ENCODE measurements at regions not wholly inside any gene's neighbourhood (a gene's known extent, or its start where the extent isn't known, plus 50 kb on each side); places are given as distances from the start of the nearest gene placed in this dataset.
A peak's percentile ranks its signal among the peaks of the same experiment; 100 is the strongest.

- DNase-seq (ENCODE audit: extremely low spot score in 2 of 2) = no peak
- peak overlapping the region; percentile 60 for H3K27ac ChIP-seq
- peaks cover 64% of the 10 kb centered on the region for H3K4me1 ChIP-seq
Measured at GRCh38 chr3:30354513-30354912, 251.9 kb upstream of the TGFBR2 start.

DNA sequence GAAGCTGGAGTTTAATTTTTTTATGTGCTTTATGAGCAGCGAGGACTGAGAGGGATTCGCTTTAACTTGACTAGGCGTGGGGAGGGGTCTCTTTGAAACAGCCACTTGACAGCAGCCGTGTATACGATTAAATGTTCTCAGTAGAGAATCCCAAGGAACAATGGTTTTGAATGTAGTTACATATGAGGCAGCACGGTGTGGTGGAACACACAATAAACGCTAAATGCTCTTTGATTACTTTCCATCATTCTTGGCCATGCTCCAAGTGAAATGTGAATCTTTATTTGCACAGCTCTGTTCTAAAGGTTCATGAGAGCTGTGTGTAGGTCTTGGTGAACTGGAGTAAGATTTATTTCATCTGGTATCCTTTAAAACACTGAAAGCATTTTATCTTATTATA is 251.4 kb upstream of the TGFBR2 start:
- H3K9me3 ChIP-seq = no peaks in the 10 kb centered on the region
- H3K27ac ChIP-seq = peak overlapping the region; percentile 60
- no peaks in the 10 kb centered on the region for H3K36me3 ChIP-seq
- H3K27me3 ChIP-seq = no peaks in the 10 kb centered on the region
- intact Hi-C loops (cut with DNase I) = no loop called here
- DNase-seq (ENCODE audit: extremely low spot score in 2 of 2) = no peak
- peaks cover 60% of the 10 kb centered on the region for H3K4me1 ChIP-seq
- no peak overlapping the region for H3K4me3 ChIP-seq
- TF ChIP-seq POLR2A (IDR thresholded peaks at IDR 0.05) (no peak), POLR2AphosphoS5 (IDR thresholded peaks at IDR 0.05; ENCODE audit: insufficient read depth in 1 of 2, low read depth in 1 of 2) (no peak), CTCF (IDR thresholded peaks at IDR 0.05) (no peak)

More at GRCh38 chr3:30354513-30354912, 251.9 kb upstream of the TGFBR2 start:
- Histone ChIP-seq H3K36me3 (no peaks in the 10 kb centered on the region), H3K27me3 (no peaks in the 10 kb centered on the region), H3K9me3 (no peaks in the 10 kb centered on the region), H3K4me3 (no peak overlapping the region)
- intact Hi-C loops (cut with DNase I) = no loop called here
- no peak for TF ChIP-seq POLR2AphosphoS5 (IDR thresholded peaks at IDR 0.05; ENCODE audit: insufficient read depth in 1 of 2, low read depth in 1 of 2)
- no peak for TF ChIP-seq CTCF (IDR thresholded peaks at IDR 0.05)

- Histone ChIP-seq H3K36me3 (no peaks in the 10 kb centered on the region), H3K27me3 (no peaks in the 10 kb centered on the region), H3K27ac (no peak overlapping the region), H3K4me3 (no peak overlapping the region), H3K9me3 (no peaks in the 10 kb centered on the region), H3K4me1 (peaks cover 56% of the 10 kb centered on the region)
- intact Hi-C loops (cut with DNase I) = no loop called here
- TF ChIP-seq POLR2A (IDR thresholded peaks at IDR 0.05) (no peak), POLR2AphosphoS5 (IDR thresholded peaks at IDR 0.05; ENCODE audit: insufficient read depth in 1 of 2, low read depth in 1 of 2) (no peak), CTCF (IDR thresholded peaks at IDR 0.05) (no peak)
- no peak for DNase-seq (ENCODE audit: extremely low spot score in 2 of 2)
Measured at GRCh38 chr3:30355622-30356021, 250.8 kb upstream of the TGFBR2 start.

GRCh38 chr3:30356866-30357753 is 249.3 kb upstream of the TGFBR2 start:
- intact Hi-C loops (cut with DNase I) = no loop called here
- H3K27ac ChIP-seq = no peak overlapping the region
- H3K36me3 ChIP-seq = no peaks in the 10 kb centered on the region
- H3K9me3 ChIP-seq = no peaks in the 10 kb centered on the region
- TF ChIP-seq POLR2AphosphoS5 (IDR thresholded peaks at IDR 0.05; ENCODE audit: insufficient read depth in 1 of 2, low read depth in 1 of 2) = no peak
- TF ChIP-seq POLR2A (IDR thresholded peaks at IDR 0.05) = no peak
- no peak for TF ChIP-seq CTCF (IDR thresholded peaks at IDR 0.05)
- H3K4me1 ChIP-seq = peaks cover 56% of the 10 kb centered on the region
- no peak overlapping the region for H3K4me3 ChIP-seq
- DNase-seq (ENCODE audit: extremely low spot score in 2 of 2) = no peak
- no peaks in the 10 kb centered on the region for H3K27me3 ChIP-seq

- H3K27me3 ChIP-seq = no peaks in the 10 kb centered on the region
- no peak for DNase-seq (ENCODE audit: extremely low spot score in 2 of 2)
- no peak overlapping the region for H3K27ac ChIP-seq
- H3K36me3 ChIP-seq = no peaks in the 10 kb centered on the region
- intact Hi-C loops (cut with DNase I) = no loop called here
- H3K9me3 ChIP-seq = no peaks in the 10 kb centered on the region
- H3K4me3 ChIP-seq = no peak overlapping the region
- H3K4me1 ChIP-seq = peaks cover 51% of the 10 kb centered on the region
- TF ChIP-seq CTCF (IDR thresholded peaks at IDR 0.05) = no peak
Measured at GRCh38 chr3:30357897-30358296, 248.5 kb upstream of the TGFBR2 start.
